Colonic mucosa (tissue), 4 donors: ENCODE measurements at regions not wholly inside any gene's neighbourhood (a gene's known extent, or its start where the extent isn't known, plus 50 kb on each side); places are given as distances from the start of the nearest gene placed in this dataset.
"Not testable (repeated sequence)": the region's sequence is repeated elsewhere in the genome, so short reads cannot be mapped to it uniquely, and the experiment has no call there.

Experiments used
- DNase-seq: peaks from one replicate; pipeline ENCODE4 v3.0.0-alpha.2; 2020
- H3K27ac ChIP-seq: fragments of 200-600 bp; one replicate; pipeline ENCODE4 v1.8.0; 2021
- H3K27me3 ChIP-seq: fragments of 200-600 bp; one replicate; pipeline ENCODE4 v1.8.0; 2021
- H3K36me3 ChIP-seq: fragments of 200-600 bp; one replicate; pipeline ENCODE4 v1.8.0; 2021
- H3K4me1 ChIP-seq: fragments of 200-600 bp; one replicate; pipeline ENCODE4 v1.8.0; 2021; ENCODE audit warnings: mild to moderate bottlenecking
- H3K4me3 ChIP-seq: fragments of 200-600 bp; one replicate; pipeline ENCODE4 v1.8.0; 2021
- H3K9ac ChIP-seq, 2 donors: one replicate each; pipeline ENCODE4 v1.7.0; 2013; ENCODE audit warnings: control low read depth in 2 of 2, low read depth in 2 of 2, low read length in 2 of 2
- H3K9me3 ChIP-seq: fragments of 200-600 bp; one replicate; pipeline ENCODE4 v1.8.0; 2021
- intact Hi-C: fragments of 100-400 bp; cut with DNase I; formaldehyde crosslinking; loops from one replicate; pipeline ENCODE4 v1.14.1; 2022
- TF ChIP-seq, protein P1 (sequence below): fragments of 200-600 bp; IDR thresholded peaks from one replicate; pipeline ENCODE4 v1.8.0; 2022; ENCODE audit warnings: antibody characterized with exemption, mild to moderate bottlenecking
- donor health status: healthy.
- donor health status: DM: no; HTN: no; CAD: no.
- donor health status: DM: no; HTN: no; CAD: no.

DNA sequence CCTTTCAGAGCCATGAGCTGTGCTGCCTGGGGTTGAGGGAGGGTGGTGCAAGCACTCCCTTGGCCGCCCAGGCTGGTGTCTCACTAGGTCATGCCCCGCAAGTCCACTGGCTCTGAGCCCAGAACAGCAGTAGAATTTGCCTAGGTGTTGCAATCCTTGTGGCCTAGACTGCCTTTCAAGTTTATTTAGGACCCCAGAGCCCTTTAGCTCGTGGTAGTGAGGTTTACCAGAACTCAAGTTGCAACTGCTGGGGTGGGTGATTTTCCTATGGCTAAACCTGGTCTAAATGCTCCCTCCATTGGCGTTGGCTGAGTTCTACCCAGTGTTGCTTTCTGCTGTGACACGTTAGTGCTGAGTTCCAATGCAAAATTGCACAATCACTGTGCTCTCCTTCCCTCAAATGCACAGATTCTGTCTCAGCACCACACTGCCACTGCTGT lies 287.2 kb downstream of the BCAT1 start:
- Histone ChIP-seq H3K9me3 (no peaks in the 10 kb centered on the region), H3K9ac (no peak overlapping the region), H3K27me3 (no peaks in the 10 kb centered on the region), H3K27ac (no peak overlapping the region), H3K4me3 (no peak overlapping the region), H3K4me1 (no peaks in the 10 kb centered on the region), H3K36me3 (no peaks in the 10 kb centered on the region)
- DNase-seq: no peak
- intact Hi-C loops: no loop called here
- TF ChIP-seq, protein P1, sequence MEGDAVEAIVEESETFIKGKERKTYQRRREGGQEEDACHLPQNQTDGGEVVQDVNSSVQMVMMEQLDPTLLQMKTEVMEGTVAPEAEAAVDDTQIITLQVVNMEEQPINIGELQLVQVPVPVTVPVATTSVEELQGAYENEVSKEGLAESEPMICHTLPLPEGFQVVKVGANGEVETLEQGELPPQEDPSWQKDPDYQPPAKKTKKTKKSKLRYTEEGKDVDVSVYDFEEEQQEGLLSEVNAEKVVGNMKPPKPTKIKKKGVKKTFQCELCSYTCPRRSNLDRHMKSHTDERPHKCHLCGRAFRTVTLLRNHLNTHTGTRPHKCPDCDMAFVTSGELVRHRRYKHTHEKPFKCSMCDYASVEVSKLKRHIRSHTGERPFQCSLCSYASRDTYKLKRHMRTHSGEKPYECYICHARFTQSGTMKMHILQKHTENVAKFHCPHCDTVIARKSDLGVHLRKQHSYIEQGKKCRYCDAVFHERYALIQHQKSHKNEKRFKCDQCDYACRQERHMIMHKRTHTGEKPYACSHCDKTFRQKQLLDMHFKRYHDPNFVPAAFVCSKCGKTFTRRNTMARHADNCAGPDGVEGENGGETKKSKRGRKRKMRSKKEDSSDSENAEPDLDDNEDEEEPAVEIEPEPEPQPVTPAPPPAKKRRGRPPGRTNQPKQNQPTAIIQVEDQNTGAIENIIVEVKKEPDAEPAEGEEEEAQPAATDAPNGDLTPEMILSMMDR: no peak

DNA sequence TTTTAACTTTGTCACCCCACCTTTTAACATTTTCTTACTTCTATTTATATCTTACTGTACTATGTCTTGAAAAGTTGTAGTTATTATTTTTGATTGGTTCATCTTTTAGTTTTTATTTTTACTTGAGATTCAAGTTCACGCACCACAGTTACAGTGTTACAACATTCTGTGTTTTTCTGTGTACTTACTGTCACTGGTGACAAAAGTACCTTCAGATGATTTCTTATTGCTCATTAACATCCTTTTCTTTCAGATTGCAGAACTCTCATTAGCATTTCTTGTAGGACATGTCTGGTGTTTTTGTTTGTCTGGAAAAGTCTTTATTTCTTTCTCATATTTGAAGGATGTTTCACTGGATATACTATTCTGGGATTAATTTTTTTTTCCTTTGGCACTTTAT lies 289.9 kb downstream of the BCAT1 start:
- Histone ChIP-seq H3K9ac (no peak overlapping the region), H3K9me3 (no peaks in the 10 kb centered on the region), H3K27me3 (no peaks in the 10 kb centered on the region), H3K36me3 (no peaks in the 10 kb centered on the region), H3K4me3 (no peak overlapping the region), H3K27ac (no peak overlapping the region), H3K4me1 (no peaks in the 10 kb centered on the region)
- intact Hi-C loops: no loop called here
- TF ChIP-seq, protein P1: no peak
- DNase-seq: no peak

DNA sequence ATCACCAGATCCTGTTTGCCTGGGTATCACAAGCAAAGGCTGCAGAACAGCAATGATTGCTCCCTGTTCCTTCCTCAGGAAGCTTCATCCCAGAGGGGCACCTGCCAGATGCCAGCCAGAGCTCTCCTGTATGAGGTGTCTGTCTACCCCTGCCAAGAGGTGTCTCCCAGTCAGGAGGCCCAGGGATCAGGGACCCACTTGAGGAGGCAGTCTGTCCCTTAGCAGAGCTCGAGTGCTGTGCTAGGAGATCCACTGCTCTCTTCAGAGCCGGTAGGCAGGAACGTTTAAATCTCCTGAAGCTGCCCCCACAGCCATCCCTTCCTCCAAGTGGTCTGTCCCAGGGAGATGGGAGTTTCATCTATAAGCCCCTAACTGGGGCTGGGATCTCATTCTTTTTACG lies 294.6 kb downstream of the BCAT1 start:
- H3K4me3 ChIP-seq, H3K27me3 ChIP-seq, H3K36me3 ChIP-seq, H3K9ac ChIP-seq, H3K27ac ChIP-seq, H3K4me1 ChIP-seq, intact Hi-C loops, H3K9me3 ChIP-seq, DNase-seq: not testable (repeated sequence)

DNA sequence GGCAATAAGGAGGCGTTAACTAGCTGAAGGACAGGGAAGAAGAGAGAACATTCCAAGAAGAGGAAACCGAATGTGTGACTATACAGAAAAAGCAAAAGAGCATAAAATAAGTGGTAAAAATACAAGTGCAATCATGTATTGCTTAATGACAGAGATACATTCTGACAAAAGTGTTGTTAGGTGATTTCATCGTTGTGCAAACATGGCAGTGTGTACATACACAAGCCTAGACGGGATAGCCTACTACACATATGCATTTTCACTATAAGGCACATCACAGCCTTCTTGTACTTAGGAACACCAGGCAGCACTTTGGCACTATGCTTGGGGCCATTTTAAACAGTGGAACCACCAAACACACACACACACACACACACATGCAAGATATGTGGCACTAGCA lies 299.3 kb downstream of the BCAT1 start:
- no peak for DNase-seq
- intact Hi-C loops: no loop called here
- no peak overlapping the region for H3K4me3 ChIP-seq
- no peak overlapping the region for H3K9ac ChIP-seq
- no peak overlapping the region for H3K27ac ChIP-seq
- TF ChIP-seq, protein P1: no peak
- H3K36me3 ChIP-seq: no peaks in the 10 kb centered on the region
- H3K4me1 ChIP-seq: no peaks in the 10 kb centered on the region
- H3K9me3 ChIP-seq: no peaks in the 10 kb centered on the region
- H3K27me3 ChIP-seq: no peaks in the 10 kb centered on the region

DNA sequence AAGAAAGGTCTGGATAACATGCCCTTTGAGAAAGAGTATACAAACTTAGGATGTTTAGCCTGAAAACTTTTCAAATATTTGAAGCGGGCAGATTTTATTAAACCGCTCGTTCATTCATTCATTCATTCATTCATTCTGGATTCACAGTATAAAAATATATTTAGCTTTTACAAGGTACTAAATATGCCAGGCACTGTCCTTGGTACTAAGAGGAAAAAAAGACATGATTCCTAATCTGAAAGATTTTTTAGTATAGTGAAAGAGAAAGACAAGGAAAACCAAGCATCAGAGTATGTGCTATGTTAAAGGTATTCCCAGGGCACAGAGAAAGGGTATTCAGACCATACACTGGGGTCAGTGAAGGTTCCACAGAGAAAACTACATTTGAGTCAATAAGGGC lies 299.7 kb downstream of the BCAT1 start:
- Histone ChIP-seq H3K4me1 (no peaks in the 10 kb centered on the region), H3K4me3 (no peak overlapping the region), H3K27me3 (no peaks in the 10 kb centered on the region), H3K27ac (no peak overlapping the region), H3K9me3 (no peaks in the 10 kb centered on the region), H3K36me3 (no peaks in the 10 kb centered on the region), H3K9ac (no peak overlapping the region)
- intact Hi-C loops: no loop called here
- TF ChIP-seq, protein P1: no peak
- no peak for DNase-seq

DNA sequence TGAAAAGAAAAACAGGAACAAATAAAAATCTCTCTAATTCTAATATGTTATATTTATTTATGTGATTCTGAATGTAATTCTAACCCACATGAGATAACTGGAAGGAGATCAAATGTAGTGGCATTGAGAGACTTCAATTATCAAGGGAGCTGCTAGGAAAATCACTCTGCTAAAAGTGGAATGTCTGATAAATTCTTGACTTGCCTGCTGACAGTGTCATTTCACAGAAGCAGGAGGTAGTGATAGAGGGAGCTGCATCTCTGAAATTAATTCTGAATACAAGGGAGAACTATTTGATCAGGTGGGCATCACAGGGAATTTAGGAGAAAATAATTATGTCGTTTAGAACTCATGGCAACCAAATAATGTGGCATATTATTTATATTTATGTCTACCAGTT lies 303.6 kb downstream of the BCAT1 start:
- TF ChIP-seq, protein P1: no peak
- intact Hi-C loops: no loop called here
- Histone ChIP-seq H3K4me3 (no peak overlapping the region), H3K4me1 (no peaks in the 10 kb centered on the region), H3K27me3 (no peaks in the 10 kb centered on the region), H3K27ac (no peak overlapping the region), H3K9ac (no peak overlapping the region), H3K36me3 (no peaks in the 10 kb centered on the region), H3K9me3 (no peaks in the 10 kb centered on the region)
- no peak for DNase-seq
